Liver (tissue), 8 donors: ENCODE measurements at regions not wholly inside any gene's neighbourhood (a gene's known extent, or its start where the extent isn't known, plus 50 kb on each side); places are given as distances from the start of the nearest gene placed in this dataset.

ENCODE experiments used
- DNase-seq: peaks from one replicate; pipeline ENCODE4 v3.0.0-alpha.2; 2017; ENCODE audit warnings: low spot score
- H3K27ac ChIP-seq, 2 donors: one replicate each; pipeline ENCODE4 v1.7.0; 2013; ENCODE audit warnings: inconsistent platforms in 2 of 2, low read length in 2 of 2, control low read depth in 1 of 2, low read depth in 1 of 2, mild to moderate bottlenecking in 1 of 2
- H3K27me3 ChIP-seq, 4 donors: one replicate each; pipeline versions ENCODE4 v1.6.1 to v1.7.0; 2013; ENCODE audit warnings: low read length in 3 of 4, inconsistent platforms in 1 of 4, mild to moderate bottlenecking in 1 of 4, moderate library complexity in 1 of 4; ENCODE audit not compliant: control insufficient read depth in 4 of 4, insufficient read depth in 4 of 4
- H3K36me3 ChIP-seq, 4 donors: one replicate each; pipeline versions ENCODE4 v1.6.1 to v1.7.0; 2013; ENCODE audit warnings: low read length in 3 of 4, mild to moderate bottlenecking in 3 of 4, low read depth in 1 of 4, moderate library complexity in 1 of 4; ENCODE audit not compliant: control insufficient read depth in 4 of 4, insufficient read depth in 3 of 4
- H3K4me1 ChIP-seq, 4 donors: one replicate each; pipeline versions ENCODE4 v1.6.1 to v1.7.0; 2013; ENCODE audit warnings: low read length in 3 of 4, mild to moderate bottlenecking in 3 of 4, moderate library complexity in 1 of 4; ENCODE audit not compliant: control insufficient read depth in 4 of 4, insufficient read depth in 4 of 4
- H3K4me3 ChIP-seq, 3 donors: one replicate each; pipeline versions ENCODE4 v1.6.1 to v1.7.0; 2013; ENCODE audit warnings: low read length in 3 of 3, control low read depth in 1 of 3, low read depth in 1 of 3, mild to moderate bottlenecking in 1 of 3
- H3K9ac ChIP-seq, 2 donors: one replicate each; pipeline ENCODE4 v1.7.0; 2013; ENCODE audit warnings: low read length in 2 of 2, mild to moderate bottlenecking in 2 of 2, moderate library complexity in 2 of 2, control low read depth in 1 of 2, low read depth in 1 of 2
- H3K9me3 ChIP-seq, 4 donors: one replicate each; pipeline versions ENCODE4 v1.6.1 to v1.7.0; 2013; ENCODE audit warnings: low read length in 3 of 4; ENCODE audit not compliant: control insufficient read depth in 4 of 4
- ATF3 ChIP-seq: IDR thresholded peaks from 2 replicates; pipeline ENCODE4 v1.6.1; 2016; ENCODE audit warnings: antibody characterized with exemption
- CTCF ChIP-seq: fragments of 150-350 bp; IDR thresholded peaks from 2 replicates; pipeline ENCODE4 v1.5.1; 2017; ENCODE audit warnings: improper control_type of control experiment, low read depth, low read length; ENCODE audit not compliant: missing input control
- EGR1 ChIP-seq, 2 donors: IDR thresholded peaks; 2 replicates each; pipeline ENCODE4 v1.6.1; 2016 to 2018; ENCODE audit warnings: antibody characterized with exemption in 2 of 2, low read depth in 2 of 2
- FOXA1 ChIP-seq: IDR thresholded peaks from 2 replicates; pipeline ENCODE4 v1.6.1; 2016; ENCODE audit warnings: antibody characterized with exemption
- FOXA2 ChIP-seq: IDR thresholded peaks from 2 replicates; pipeline ENCODE4 v1.6.1; 2016; ENCODE audit warnings: antibody characterized with exemption
- GABPA ChIP-seq, 2 donors: IDR thresholded peaks in 1 of 2; conservative IDR thresholded peaks in 1 of 2; 2 replicates each; pipeline ENCODE4 v1.6.1; 2016; ENCODE audit warnings: antibody characterized with exemption in 2 of 2, mild to moderate bottlenecking in 1 of 2, moderate library complexity in 1 of 2
- HNF4A ChIP-seq, 2 donors: conservative IDR thresholded peaks; 2 replicates each; pipeline ENCODE4 v1.6.1; 2016; ENCODE audit warnings: antibody characterized with exemption in 2 of 2, mild to moderate bottlenecking in 2 of 2
- HNF4G ChIP-seq: IDR thresholded peaks from 2 replicates; pipeline ENCODE4 v1.6.1; 2016; ENCODE audit warnings: antibody characterized with exemption
- JUND ChIP-seq, 2 donors: IDR thresholded peaks; 2 replicates each; pipeline ENCODE4 v1.6.1; 2016; ENCODE audit warnings: antibody characterized with exemption in 2 of 2
- MAX ChIP-seq: IDR thresholded peaks from 2 replicates; pipeline ENCODE4 v1.6.1; 2016; ENCODE audit warnings: antibody characterized with exemption
- NR2F2 ChIP-seq: IDR thresholded peaks from 2 replicates; pipeline ENCODE4 v1.6.1; 2016; ENCODE audit warnings: antibody characterized with exemption
- RAD21 ChIP-seq, 2 donors: IDR thresholded peaks; 2 replicates each; pipeline ENCODE4 v1.6.1; 2016; ENCODE audit warnings: antibody characterized with exemption in 2 of 2, mild to moderate bottlenecking in 2 of 2
- RXRA ChIP-seq, 2 donors: IDR thresholded peaks; 2 replicates each; pipeline ENCODE4 v1.6.1; 2017 to 2018; ENCODE audit warnings: antibody characterized with exemption in 2 of 2, mild to moderate bottlenecking in 1 of 2
- SP1 ChIP-seq: IDR thresholded peaks from 2 replicates; pipeline ENCODE4 v1.6.1; 2018; ENCODE audit warnings: antibody characterized with exemption, mild to moderate bottlenecking
- TAF1 ChIP-seq: conservative IDR thresholded peaks from 2 replicates; pipeline ENCODE4 v1.6.1; 2016; ENCODE audit warnings: antibody characterized with exemption, mild to moderate bottlenecking
- YY1 ChIP-seq: IDR thresholded peaks from 2 replicates; pipeline ENCODE4 v1.6.1; 2016; ENCODE audit warnings: antibody characterized with exemption, mild to moderate bottlenecking
- ZBTB33 ChIP-seq: IDR thresholded peaks from 2 replicates; pipeline ENCODE4 v1.6.1; 2016; ENCODE audit warnings: antibody characterized with exemption
- WGBS: extraction: QIAGEN DNeasy Blood & Tissue Kit; methylation state at CpG from one replicate; pipeline ENCODE4 v1.1.7; 2013; 5-methylcytosine and 5-hydroxymethylcytosine counted together
- TF ChIP-seq, protein P1 (sequence below): IDR thresholded peaks from 2 replicates; pipeline ENCODE4 v1.6.1; 2016; ENCODE audit warnings: antibody characterized with exemption, mild to moderate bottlenecking
- donor health status: healthy.
- donor health status: healthy.
- donor health status: healthy.
- donor health status: healthy.
- donor health status: healthy.

GRCh38 chr21:19523061-19523460, 1119.5 kb upstream of the TMPRSS15 start:
- no peaks in the 10 kb centered on the region for H3K4me1 ChIP-seq
- H3K27me3 ChIP-seq, result no peaks in the 10 kb centered on the region
- WGBS, result 50% methylated on average over 1 of the region's 1 CpG
- no peak overlapping the region for H3K4me3 ChIP-seq
- TF ChIP-seq JUND (IDR thresholded peaks at IDR 0.05) (no peak), RAD21 (IDR thresholded peaks at IDR 0.05) (no peak), HNF4G (no peak), ZBTB33 (no peak), RXRA (IDR thresholded peaks at IDR 0.05) (no peak), FOXA1 (no peak), MAX (no peak)
- H3K36me3 ChIP-seq, result no peaks in the 10 kb centered on the region
- no peak overlapping the region for H3K9ac ChIP-seq
- no peak for DNase-seq
- H3K9me3 ChIP-seq, result no peaks in the 10 kb centered on the region
- H3K27ac ChIP-seq, result no peak overlapping the region

DNA sequence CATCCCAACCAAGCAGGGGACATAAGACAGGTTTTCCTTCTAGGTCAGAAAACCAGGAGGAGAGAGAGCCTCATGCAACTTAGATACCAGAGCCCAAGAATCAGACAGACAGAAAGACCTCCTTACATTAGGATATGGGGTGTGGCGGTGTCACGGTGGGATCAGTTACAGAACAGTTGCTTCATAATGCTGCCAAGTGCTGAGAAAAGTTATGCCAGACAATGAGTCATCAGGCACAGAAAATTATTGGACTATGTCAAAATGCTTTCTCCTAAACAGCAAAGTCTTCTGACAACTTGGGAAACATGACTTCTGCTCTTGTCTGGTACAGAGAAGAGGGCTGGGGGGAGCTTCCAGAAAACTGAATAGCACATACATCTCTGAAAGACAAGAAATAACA, 1120.2 kb upstream of the TMPRSS15 start:
- Histone ChIP-seq H3K4me1 (no peaks in the 10 kb centered on the region), H3K27me3 (no peaks in the 10 kb centered on the region), H3K36me3 (no peaks in the 10 kb centered on the region), H3K27ac (no peak overlapping the region), H3K9me3 (no peaks in the 10 kb centered on the region), H3K4me3 (no peak overlapping the region), H3K9ac (no peak overlapping the region)
- no peak for DNase-seq
- WGBS, result 77% methylated on average over 2 of the region's 2 CpGs
- TF ChIP-seq ATF3, result no peak
- TF ChIP-seq MAX, result no peak
- TF ChIP-seq NR2F2, result no peak
- no peak for TF ChIP-seq SP1
- no peak for TF ChIP-seq RXRA (IDR thresholded peaks at IDR 0.05)
- TF ChIP-seq JUND (IDR thresholded peaks at IDR 0.05), result no peak
- no peak for TF ChIP-seq ZBTB33
- TF ChIP-seq FOXA2, result no peak
- TF ChIP-seq CTCF, result no peak
- no peak for TF ChIP-seq FOXA1
- TF ChIP-seq GABPA (IDR thresholded peaks at IDR 0.05 in 1 of 2, conservative IDR thresholded peaks at IDR 0.05 in 1 of 2), result no peak
- no peak for TF ChIP-seq RAD21 (IDR thresholded peaks at IDR 0.05)
- TF ChIP-seq, protein P1, sequence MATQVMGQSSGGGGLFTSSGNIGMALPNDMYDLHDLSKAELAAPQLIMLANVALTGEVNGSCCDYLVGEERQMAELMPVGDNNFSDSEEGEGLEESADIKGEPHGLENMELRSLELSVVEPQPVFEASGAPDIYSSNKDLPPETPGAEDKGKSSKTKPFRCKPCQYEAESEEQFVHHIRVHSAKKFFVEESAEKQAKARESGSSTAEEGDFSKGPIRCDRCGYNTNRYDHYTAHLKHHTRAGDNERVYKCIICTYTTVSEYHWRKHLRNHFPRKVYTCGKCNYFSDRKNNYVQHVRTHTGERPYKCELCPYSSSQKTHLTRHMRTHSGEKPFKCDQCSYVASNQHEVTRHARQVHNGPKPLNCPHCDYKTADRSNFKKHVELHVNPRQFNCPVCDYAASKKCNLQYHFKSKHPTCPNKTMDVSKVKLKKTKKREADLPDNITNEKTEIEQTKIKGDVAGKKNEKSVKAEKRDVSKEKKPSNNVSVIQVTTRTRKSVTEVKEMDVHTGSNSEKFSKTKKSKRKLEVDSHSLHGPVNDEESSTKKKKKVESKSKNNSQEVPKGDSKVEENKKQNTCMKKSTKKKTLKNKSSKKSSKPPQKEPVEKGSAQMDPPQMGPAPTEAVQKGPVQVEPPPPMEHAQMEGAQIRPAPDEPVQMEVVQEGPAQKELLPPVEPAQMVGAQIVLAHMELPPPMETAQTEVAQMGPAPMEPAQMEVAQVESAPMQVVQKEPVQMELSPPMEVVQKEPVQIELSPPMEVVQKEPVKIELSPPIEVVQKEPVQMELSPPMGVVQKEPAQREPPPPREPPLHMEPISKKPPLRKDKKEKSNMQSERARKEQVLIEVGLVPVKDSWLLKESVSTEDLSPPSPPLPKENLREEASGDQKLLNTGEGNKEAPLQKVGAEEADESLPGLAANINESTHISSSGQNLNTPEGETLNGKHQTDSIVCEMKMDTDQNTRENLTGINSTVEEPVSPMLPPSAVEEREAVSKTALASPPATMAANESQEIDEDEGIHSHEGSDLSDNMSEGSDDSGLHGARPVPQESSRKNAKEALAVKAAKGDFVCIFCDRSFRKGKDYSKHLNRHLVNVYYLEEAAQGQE, result no peak
- TF ChIP-seq HNF4G, result no peak
- TF ChIP-seq HNF4A (conservative IDR thresholded peaks at IDR 0.05), result no peak
- no peak for TF ChIP-seq TAF1
- no peak for TF ChIP-seq EGR1 (IDR thresholded peaks at IDR 0.05; ENCODE audit: low read depth in 2 of 2)
- no peak for TF ChIP-seq YY1
